HFFc6 (cell line): ENCODE measurements at regions not wholly inside any gene's neighbourhood (a gene's known extent, or its start where the extent isn't known, plus 50 kb on each side); places are given as distances from the start of the nearest gene placed in this dataset.

Experiments
- DNase-seq: peaks from one replicate; pipeline ENCODE4 v3.0.0-alpha.2; 2018
- H3K27ac Mint-ChIP-seq: 2 replicates; pipeline ENCODE4 v1.8.0; 2020; ENCODE audit warnings: mild to moderate bottlenecking, mixed read lengths
- H3K27me3 Mint-ChIP-seq: 2 replicates; pipeline ENCODE4 v1.8.0; 2021; ENCODE audit warnings: mild to moderate bottlenecking, moderate library complexity, mixed read lengths; ENCODE audit not compliant: insufficient read depth
- H3K36me3 Mint-ChIP-seq: 2 replicates; pipeline ENCODE4 v1.8.0; 2021; ENCODE audit warnings: low read depth, mixed read lengths
- H3K4me1 Mint-ChIP-seq: 2 replicates; pipeline ENCODE4 v1.8.0; 2020; ENCODE audit warnings: low read depth, mixed read lengths
- H3K4me3 Mint-ChIP-seq: 2 replicates; pipeline ENCODE4 v1.8.0; 2020; ENCODE audit warnings: mild to moderate bottlenecking, moderate library complexity, mixed read lengths
- H3K9me3 Mint-ChIP-seq: 2 replicates; pipeline ENCODE4 v1.8.0; 2020; ENCODE audit warnings: mild to moderate bottlenecking, mixed read lengths
- CTCF ChIP-seq: fragments of 200-600 bp; sonication (generic); IDR thresholded peaks from 2 replicates; pipeline ENCODE4 v1.5.0; 2021; ENCODE audit warnings: antibody characterized with exemption, mild to moderate bottlenecking

DNA sequence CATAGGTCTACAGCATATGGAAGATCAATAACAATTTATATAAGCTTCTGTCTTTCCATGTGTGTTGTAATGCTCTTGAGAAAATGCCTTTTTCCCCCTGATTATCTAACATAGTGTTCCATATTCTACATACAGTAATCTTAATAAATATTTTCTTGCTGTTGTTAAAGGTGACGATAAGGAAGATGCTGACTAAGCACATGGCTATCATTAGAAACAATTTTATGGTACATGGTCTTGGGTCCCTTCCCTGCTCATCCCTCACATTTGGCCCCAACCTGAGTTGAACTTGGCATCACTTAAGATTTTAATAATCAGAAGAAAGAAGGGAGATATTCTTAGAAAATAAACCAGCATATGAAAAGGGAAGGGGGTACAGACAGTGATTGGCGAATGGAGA, 382.1 kb upstream of the CDH20 start:
- H3K27ac Mint-ChIP-seq, result no peak overlapping the region

GRCh38 chr18:60962625-60963024, 370.6 kb upstream of the CDH20 start:
- DNase-seq, result no peak
- Mint-ChIP-seq H3K27me3 (no peaks in the 10 kb centered on the region; the same call in 1 of the 2 replicates), H3K27ac (no peak overlapping the region), H3K9me3 (peaks cover 16% of the 10 kb centered on the region), H3K4me3 (no peak overlapping the region), H3K36me3 (no peaks in the 10 kb centered on the region), H3K4me1 (no peaks in the 10 kb centered on the region)
- TF ChIP-seq CTCF, result no peak

More for the DNA sequence above, 382.1 kb upstream of the CDH20 start:
- Mint-ChIP-seq H3K4me1 (no peaks in the 10 kb centered on the region), H3K9me3 (peaks cover 4% of the 10 kb centered on the region; the same call in 1 of the 2 replicates), H3K4me3 (no peak overlapping the region), H3K36me3 (no peaks in the 10 kb centered on the region), H3K27me3 (no peaks in the 10 kb centered on the region)
- no peak for DNase-seq
- no peak for TF ChIP-seq CTCF

- Mint-ChIP-seq H3K4me1 (no peaks in the 10 kb centered on the region), H3K4me3 (no peak overlapping the region), H3K9me3 (peaks cover 26% of the 10 kb centered on the region), H3K27me3 (no peaks in the 10 kb centered on the region; the same call in 1 of the 2 replicates), H3K36me3 (no peaks in the 10 kb centered on the region), H3K27ac (no peak overlapping the region)
- no peak for DNase-seq
- no peak for TF ChIP-seq CTCF
Measured at GRCh38 chr18:60965856-60966255, 367.4 kb upstream of the CDH20 start.

- Mint-ChIP-seq H3K27ac (no peak overlapping the region), H3K9me3 (peaks cover 27% of the 10 kb centered on the region), H3K36me3 (no peaks in the 10 kb centered on the region), H3K4me1 (no peaks in the 10 kb centered on the region), H3K27me3 (no peaks in the 10 kb centered on the region; the same call in 1 of the 2 replicates), H3K4me3 (no peak overlapping the region)
- no peak for TF ChIP-seq CTCF
- no peak for DNase-seq
Measured at GRCh38 chr18:60966876-60967275, 366.4 kb upstream of the CDH20 start.

DNA sequence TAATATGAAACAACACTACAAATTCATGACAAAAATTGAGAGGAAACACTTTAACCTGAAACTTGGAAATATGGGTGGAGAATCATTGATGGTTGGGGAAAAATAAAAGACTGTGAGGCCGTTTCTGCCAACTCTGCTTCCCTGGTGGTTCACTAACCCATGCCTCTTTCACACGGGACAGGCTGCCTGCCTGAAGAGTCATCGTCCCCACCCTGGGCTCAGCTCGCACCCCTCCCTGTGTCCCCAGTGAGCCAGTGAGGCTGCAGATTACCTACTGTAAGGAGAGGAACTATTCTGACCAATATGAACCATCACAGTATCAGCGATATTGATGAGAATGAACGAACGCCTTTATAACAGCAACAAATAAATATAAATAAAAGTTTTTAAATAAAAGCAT, 357.8 kb upstream of the CDH20 start:
- peaks cover 30% of the 10 kb centered on the region for H3K9me3 Mint-ChIP-seq
- H3K4me1 Mint-ChIP-seq, result no peaks in the 10 kb centered on the region
- H3K27me3 Mint-ChIP-seq, result no peaks in the 10 kb centered on the region
- no peak overlapping the region for H3K27ac Mint-ChIP-seq
- TF ChIP-seq CTCF, result no peak
- H3K4me3 Mint-ChIP-seq, result no peak overlapping the region
- H3K36me3 Mint-ChIP-seq, result no peaks in the 10 kb centered on the region
- no peak for DNase-seq

- TF ChIP-seq CTCF, result no peak
- DNase-seq, result no peak
- Mint-ChIP-seq H3K4me3 (no peak overlapping the region), H3K27me3 (no peaks in the 10 kb centered on the region), H3K9me3 (peaks cover 32% of the 10 kb centered on the region), H3K27ac (no peak overlapping the region), H3K4me1 (no peaks in the 10 kb centered on the region), H3K36me3 (no peaks in the 10 kb centered on the region)
Measured at GRCh38 chr18:60976976-60977375, 356.3 kb upstream of the CDH20 start.
